ENCODE measurements at regions not wholly inside any gene's neighbourhood (a gene's known extent, or its start where the extent isn't known, plus 50 kb on each side); places are given as distances from the start of the nearest gene placed in this dataset.

DNA sequence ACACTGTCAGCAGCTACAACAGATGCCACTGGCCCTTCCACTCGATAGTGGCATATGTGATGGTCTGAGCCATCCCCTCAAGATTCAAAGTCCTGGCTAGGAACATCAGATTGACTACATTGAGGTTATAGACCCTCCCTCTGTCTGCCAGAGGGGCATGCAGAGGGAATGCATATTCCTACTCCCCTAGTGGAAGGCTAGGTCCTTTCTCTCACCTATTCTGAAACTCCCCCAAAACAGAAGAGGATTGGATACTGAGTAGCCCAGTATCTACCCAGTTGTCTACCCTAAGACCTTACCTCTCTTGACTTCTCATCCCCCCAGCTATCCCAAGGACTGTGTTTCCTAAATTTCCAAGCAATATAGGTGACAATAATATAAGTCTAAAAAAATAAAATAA, 78.5 kb upstream of the PDE4D start:
- no peak for TF ChIP-seq POLR2AphosphoS5 (IDR thresholded peaks at IDR 0.05)
- TF ChIP-seq POLR2A (IDR thresholded peaks at IDR 0.05), result no peak
- no peak for TF ChIP-seq CTCF (IDR thresholded peaks at IDR 0.05)

Data from suprapubic skin (tissue), 4 donors.